WI38 (cell line): ENCODE measurements at regions not wholly inside any gene's neighbourhood (a gene's known extent, or its start where the extent isn't known, plus 50 kb on each side); places are given as distances from the start of the nearest gene placed in this dataset.

Experiments used
- H3K4me3 ChIP-seq: 2 replicates; pipeline ENCODE4 v1.5.1; 2011; ENCODE audit warnings: low read depth, mild to moderate bottlenecking, control low read depth, low read length
- TF ChIP-seq, protein P1 (sequence below): IDR thresholded peaks from 2 replicates; pipeline ENCODE4 v1.5.1; 2012; ENCODE audit warnings: low read depth, mild to moderate bottlenecking, control low read depth, low read length

DNA sequence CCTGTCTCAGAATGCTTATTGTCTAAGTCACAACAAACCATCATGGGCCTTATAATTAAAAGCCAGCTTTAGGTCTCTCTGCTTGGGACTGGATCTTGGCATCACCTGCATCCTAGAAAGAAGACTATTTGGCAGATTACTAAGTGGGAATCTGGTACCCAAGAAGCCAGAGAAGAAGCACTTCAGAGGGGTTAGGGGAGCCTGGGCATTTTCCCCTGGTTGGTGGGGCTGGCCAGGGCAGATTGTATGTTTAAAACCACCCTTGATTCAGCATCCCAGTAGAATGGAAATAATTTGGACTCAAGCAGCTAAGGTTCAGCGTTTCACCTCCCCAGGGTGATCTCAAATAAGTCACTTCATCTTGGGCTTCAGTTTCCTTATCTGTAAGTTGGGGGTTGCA lies 193.7 kb downstream of the MIAT start:
- TF ChIP-seq, protein P1, sequence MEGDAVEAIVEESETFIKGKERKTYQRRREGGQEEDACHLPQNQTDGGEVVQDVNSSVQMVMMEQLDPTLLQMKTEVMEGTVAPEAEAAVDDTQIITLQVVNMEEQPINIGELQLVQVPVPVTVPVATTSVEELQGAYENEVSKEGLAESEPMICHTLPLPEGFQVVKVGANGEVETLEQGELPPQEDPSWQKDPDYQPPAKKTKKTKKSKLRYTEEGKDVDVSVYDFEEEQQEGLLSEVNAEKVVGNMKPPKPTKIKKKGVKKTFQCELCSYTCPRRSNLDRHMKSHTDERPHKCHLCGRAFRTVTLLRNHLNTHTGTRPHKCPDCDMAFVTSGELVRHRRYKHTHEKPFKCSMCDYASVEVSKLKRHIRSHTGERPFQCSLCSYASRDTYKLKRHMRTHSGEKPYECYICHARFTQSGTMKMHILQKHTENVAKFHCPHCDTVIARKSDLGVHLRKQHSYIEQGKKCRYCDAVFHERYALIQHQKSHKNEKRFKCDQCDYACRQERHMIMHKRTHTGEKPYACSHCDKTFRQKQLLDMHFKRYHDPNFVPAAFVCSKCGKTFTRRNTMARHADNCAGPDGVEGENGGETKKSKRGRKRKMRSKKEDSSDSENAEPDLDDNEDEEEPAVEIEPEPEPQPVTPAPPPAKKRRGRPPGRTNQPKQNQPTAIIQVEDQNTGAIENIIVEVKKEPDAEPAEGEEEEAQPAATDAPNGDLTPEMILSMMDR, result no peak
- H3K4me3 ChIP-seq, result no peak overlapping the region

DNA sequence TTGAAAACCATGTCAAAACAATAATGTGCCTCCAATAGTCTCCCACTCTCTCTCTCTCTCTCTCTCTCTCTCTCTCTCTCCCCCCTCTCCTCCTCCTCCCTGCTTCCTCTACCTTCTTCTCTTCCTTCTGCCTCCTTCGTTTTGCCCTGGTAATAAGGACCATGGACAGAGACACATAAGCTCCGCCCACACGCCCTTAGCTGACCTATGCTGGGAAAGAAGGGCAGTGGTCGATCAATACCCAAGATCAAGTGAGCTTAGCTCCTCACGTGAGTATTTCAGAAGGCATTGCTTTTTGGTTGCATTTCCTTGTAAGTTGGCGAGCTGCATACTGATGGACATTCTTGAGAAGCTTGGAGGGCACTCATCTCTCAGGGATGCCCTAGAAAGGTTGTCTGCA lies 194.8 kb downstream of the MIAT start:
- TF ChIP-seq, protein P1, result no peak
- no peak overlapping the region for H3K4me3 ChIP-seq

DNA sequence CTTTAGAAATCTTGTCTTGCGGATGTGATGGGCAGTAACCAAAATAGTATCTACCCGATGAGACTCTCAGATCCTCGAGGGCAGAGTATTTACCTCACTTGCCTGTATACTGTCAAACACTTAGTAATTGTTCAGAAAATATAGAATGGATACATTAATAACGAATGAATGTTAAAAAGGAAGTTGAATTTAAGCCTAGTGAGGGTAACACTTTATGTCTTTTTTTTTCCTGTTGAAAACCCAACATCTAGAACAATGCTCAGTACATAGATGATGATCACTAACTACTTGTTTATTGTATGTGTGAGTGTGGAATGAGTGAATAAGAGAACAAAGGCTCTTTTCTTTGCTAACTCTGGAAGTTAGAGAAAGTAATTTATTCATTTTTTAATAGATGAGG lies 195.7 kb downstream of the MIAT start:
- H3K4me3 ChIP-seq, result no peak overlapping the region
- TF ChIP-seq, protein P1, result no peak

DNA sequence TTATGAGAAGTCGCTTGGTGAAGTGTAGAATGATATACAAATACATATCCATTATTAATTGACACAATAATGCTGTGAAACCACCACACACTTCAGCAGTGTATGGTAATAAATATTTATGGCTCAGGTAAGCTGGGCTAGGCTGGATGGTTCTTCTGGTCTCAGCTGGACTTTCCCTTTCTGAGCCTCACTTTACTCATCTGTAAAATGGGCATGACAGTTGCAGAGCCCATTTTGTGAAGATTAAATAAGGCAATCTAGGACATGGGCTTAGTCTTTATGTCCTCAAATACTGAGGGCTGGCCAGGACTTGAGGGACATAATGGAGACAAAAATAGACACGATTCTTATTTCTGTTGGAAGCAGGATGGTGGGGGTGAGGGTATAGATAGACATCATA lies 196.1 kb downstream of the MIAT start:
- no peak overlapping the region for H3K4me3 ChIP-seq
- TF ChIP-seq, protein P1, result no peak

DNA sequence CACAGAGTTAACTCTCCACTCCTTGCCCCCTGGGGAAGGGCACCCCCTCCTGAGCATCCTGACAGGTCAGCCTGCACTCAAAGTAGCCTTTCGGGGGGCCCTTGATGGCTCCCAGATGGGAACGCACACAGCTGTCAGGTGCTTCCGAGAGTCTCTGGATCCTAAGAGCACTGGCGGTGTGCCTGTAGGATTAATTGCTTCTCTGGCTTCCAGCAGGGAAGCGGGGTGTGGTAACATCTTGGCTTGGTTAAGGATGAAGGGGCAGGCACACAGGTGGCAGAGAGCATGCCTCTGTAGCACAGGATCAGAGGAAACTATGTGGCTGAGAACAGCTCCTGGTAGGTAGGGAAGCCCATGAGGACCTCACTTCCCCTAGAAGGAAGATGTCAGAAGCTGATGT lies 199.8 kb downstream of the MIAT start:
- H3K4me3 ChIP-seq, result no peak overlapping the region
- TF ChIP-seq, protein P1, result no peak

DNA sequence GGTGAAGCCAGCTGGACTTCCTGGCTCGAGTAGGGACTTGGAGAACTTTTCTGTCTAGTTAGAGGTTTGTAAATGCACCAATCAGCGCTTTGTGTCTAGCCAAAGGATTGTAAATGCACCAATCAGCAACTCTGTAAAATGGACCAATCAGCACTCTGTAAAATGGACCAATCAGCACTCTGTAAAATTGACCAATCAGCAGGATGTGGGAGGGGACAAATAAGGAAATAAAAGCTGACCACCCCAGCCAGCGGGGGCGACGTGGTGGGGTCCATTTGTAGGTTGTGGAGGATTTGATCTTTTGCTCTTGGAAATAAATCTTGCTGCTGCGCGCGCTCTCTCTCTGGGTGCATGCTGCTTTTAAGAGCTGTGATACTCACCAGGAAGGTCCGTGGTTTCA lies 202.9 kb downstream of the MIAT start:
- H3K4me3 ChIP-seq, result no peak overlapping the region
- TF ChIP-seq, protein P1, result no peak

DNA sequence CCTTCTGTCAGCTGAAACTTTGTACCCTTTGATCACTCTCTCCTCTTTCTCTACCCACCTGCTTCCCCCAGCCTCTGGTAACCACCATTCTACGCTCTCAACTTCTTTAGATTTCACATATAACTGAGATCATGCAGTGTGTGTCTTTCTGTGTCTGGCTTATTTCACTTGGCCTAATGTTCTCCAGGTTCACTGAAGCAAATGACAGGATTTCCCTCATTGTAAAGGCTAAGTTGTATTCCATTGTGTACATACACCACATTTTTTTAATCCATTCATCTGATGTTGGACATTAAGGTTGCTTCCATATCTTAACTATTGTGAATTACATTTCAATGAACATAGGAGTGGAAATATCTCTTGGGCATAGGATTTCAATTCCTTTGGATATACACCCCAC lies 207.6 kb downstream of the MIAT start:
- TF ChIP-seq, protein P1, result no peak
- no peak overlapping the region for H3K4me3 ChIP-seq
